ENCODE measurements at regions not wholly inside any gene's neighbourhood (a gene's known extent, or its start where the extent isn't known, plus 50 kb on each side); places are given as distances from the start of the nearest gene placed in this dataset.

DNA sequence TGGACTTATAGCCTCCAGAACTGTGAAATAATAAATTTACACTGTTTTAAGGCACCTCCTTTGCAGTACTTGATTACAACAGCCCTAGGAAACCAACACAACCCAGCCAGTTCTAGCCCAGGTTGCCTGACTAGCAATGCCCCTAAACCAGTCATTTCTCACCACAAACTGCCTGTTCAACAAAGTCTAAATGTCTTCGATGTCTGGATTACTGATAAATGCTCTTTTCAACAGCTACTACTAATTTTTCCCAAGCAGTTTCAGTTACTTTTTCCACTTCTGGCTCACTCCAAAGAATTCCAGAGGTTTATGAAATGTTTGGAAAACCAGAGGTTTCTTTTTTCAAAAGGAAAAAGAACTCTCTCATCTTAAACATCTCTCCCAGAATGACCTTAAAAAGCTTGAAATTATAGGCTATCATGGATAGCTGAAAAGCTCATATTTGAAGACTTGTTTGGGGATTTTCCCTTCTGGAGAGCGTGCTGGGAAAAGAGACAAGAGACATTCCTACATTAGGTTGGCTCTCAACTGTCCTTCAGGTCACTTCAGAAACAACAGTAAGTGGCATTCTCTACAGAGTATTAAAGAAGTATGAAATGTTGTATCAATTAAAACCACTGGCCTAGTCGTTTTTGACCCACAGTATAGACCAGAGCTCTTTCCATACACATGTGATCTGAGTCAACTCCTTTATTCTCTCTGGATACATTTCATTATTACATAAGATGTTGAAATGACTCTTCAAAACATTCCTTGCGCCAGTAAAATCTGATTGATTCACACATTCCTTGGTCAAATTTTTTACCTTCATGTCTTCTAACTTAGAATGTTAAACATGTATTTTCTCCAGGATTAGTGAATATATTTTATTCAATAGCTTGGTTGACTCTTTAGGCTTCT is 265.9 kb downstream of the COL12A1 start:
- Histone ChIP-seq H4K20me1 (ENCODE audit: control insufficient read depth, insufficient read depth, low read depth, low read length) (no peaks in the 10 kb centered on the region), H3K9me3 (ENCODE audit: control insufficient read depth, insufficient read depth, low read length) (no peaks in the 10 kb centered on the region), H3K4me2 (ENCODE audit: low read length) (no peak overlapping the region), H3K27ac (ENCODE audit: low read depth, low read length) (no peak overlapping the region), H3K4me1 (ENCODE audit: control insufficient read depth, low read length) (no peaks in the 10 kb centered on the region), H3K79me2 (ENCODE audit: control insufficient read depth, low read length) (no peaks in the 10 kb centered on the region), H3K36me3 (ENCODE audit: control insufficient read depth, low read length) (no peaks in the 10 kb centered on the region), H3K27me3 (ENCODE audit: control insufficient read depth, low read length) (no peaks in the 10 kb centered on the region), H3K4me3 (ENCODE audit: low read length) (no peak overlapping the region), H3K9me2 (replicated peaks; ENCODE audit: control insufficient read depth, low read length) (no peaks in the 10 kb centered on the region), H3F3A (ENCODE audit: control insufficient read depth, insufficient read depth) (no peaks in the 10 kb centered on the region)
- TF ChIP-seq CTCF (IDR thresholded peaks at IDR 0.05; ENCODE audit: low read depth, low read length, poor library complexity, severe bottlenecking), result no peak
- TF ChIP-seq EZH2phosphoT487 (IDR thresholded peaks at IDR 0.05; ENCODE audit: borderline replicate concordance, low read length), result no peak

DNA sequence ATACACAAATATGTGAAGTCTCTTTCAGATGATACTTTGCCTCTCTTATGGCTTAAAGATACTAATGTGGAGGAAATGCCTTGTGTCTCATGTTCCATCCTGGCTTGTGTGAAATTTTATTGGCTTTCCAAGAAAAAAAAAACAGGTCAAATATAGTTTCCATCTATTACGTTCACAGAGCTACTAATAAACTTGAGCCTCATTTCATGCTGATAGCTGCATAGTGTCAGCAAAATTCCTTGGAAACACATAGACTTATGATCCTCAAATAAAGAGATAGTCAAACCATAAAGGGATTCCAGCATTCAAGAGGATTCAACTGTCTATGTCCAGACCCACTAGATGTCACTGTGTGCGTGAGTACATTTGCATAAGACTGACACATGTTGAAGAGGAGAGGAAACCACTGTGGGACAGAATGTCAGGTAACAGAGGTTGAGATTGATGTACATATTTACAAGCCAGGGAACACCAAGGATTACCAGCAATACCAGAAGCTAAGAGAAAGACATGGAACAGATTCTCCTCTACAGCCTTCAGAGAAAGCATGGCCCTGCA is 266.6 kb downstream of the COL12A1 start:
- Histone ChIP-seq H3K27me3 (ENCODE audit: control insufficient read depth, low read length) (no peaks in the 10 kb centered on the region), H3K36me3 (ENCODE audit: control insufficient read depth, low read length) (no peaks in the 10 kb centered on the region), H4K20me1 (ENCODE audit: control insufficient read depth, insufficient read depth, low read depth, low read length) (no peaks in the 10 kb centered on the region), H3K4me3 (ENCODE audit: low read length) (no peak overlapping the region), H3K4me1 (ENCODE audit: control insufficient read depth, low read length) (no peaks in the 10 kb centered on the region), H3K9me3 (ENCODE audit: control insufficient read depth, insufficient read depth, low read length) (no peaks in the 10 kb centered on the region), H3K79me2 (ENCODE audit: control insufficient read depth, low read length) (no peaks in the 10 kb centered on the region), H3K27ac (ENCODE audit: low read depth, low read length) (no peak overlapping the region), H3K4me2 (ENCODE audit: low read length) (no peak overlapping the region), H3K9me2 (replicated peaks; ENCODE audit: control insufficient read depth, low read length) (no peaks in the 10 kb centered on the region), H3F3A (ENCODE audit: control insufficient read depth, insufficient read depth) (no peaks in the 10 kb centered on the region)
- peak; percentile 11 for TF ChIP-seq CTCF (IDR thresholded peaks at IDR 0.05; ENCODE audit: low read depth, low read length, poor library complexity, severe bottlenecking)
- TF ChIP-seq EZH2phosphoT487 (IDR thresholded peaks at IDR 0.05; ENCODE audit: borderline replicate concordance, low read length), result no peak

- Histone ChIP-seq H3K4me3 (ENCODE audit: low read length) (no peak overlapping the region), H3K9me3 (ENCODE audit: control insufficient read depth, insufficient read depth, low read length) (no peaks in the 10 kb centered on the region), H3K4me1 (ENCODE audit: control insufficient read depth, low read length) (no peaks in the 10 kb centered on the region), H3K27me3 (ENCODE audit: control insufficient read depth, low read length) (no peaks in the 10 kb centered on the region), H3K9me2 (replicated peaks; ENCODE audit: control insufficient read depth, low read length) (no peaks in the 10 kb centered on the region), H3F3A (ENCODE audit: control insufficient read depth, insufficient read depth) (no peaks in the 10 kb centered on the region), H3K4me2 (ENCODE audit: low read length) (no peak overlapping the region), H3K36me3 (ENCODE audit: control insufficient read depth, low read length) (no peaks in the 10 kb centered on the region), H4K20me1 (ENCODE audit: control insufficient read depth, insufficient read depth, low read depth, low read length) (no peaks in the 10 kb centered on the region), H3K79me2 (ENCODE audit: control insufficient read depth, low read length) (no peaks in the 10 kb centered on the region), H3K27ac (ENCODE audit: low read depth, low read length) (no peak overlapping the region)
- TF ChIP-seq EZH2phosphoT487 (IDR thresholded peaks at IDR 0.05; ENCODE audit: borderline replicate concordance, low read length) (no peak), CTCF (IDR thresholded peaks at IDR 0.05; ENCODE audit: low read depth, low read length, poor library complexity, severe bottlenecking) (no peak)
Measured at GRCh38 chr6:74937936-74938335, 267.9 kb downstream of the COL12A1 start.
